DMS114 treated with DMSO at 0.1 percent for 48 hours (cell line): ENCODE measurements at regions not wholly inside any gene's neighbourhood (a gene's known extent, or its start where the extent isn't known, plus 50 kb on each side); places are given as distances from the start of the nearest gene placed in this dataset.
"Not testable (repeated sequence)": the region's sequence is repeated elsewhere in the genome, so short reads cannot be mapped to it uniquely, and the experiment has no call there.

ENCODE experiments used
- DNase-seq: peaks from one replicate; lab custom pipeline; 2025; ENCODE audit not compliant: unreplicated experiment; lab: John Stamatoyannopoulos, UW

DNA sequence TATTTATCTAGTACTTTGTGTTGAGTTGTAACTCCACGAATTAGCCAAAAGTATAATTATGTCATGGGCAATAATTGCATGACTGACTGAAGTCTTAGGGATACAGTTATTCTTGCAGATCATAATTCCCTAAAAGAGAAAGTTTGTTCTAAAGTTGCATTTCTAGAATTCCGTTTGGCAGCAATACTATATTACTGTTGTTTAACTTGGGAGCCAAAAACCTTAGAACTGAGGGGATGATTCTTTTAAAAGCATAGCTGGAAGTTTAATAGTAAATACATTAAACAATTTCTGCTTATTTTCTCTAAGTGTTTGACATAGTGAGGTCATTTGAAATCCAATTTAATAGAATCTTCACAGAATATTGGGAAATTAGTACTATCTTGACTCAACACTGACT lies 356.4 kb upstream of the ADAMTS5 start:
- no peak for DNase-seq

DNA sequence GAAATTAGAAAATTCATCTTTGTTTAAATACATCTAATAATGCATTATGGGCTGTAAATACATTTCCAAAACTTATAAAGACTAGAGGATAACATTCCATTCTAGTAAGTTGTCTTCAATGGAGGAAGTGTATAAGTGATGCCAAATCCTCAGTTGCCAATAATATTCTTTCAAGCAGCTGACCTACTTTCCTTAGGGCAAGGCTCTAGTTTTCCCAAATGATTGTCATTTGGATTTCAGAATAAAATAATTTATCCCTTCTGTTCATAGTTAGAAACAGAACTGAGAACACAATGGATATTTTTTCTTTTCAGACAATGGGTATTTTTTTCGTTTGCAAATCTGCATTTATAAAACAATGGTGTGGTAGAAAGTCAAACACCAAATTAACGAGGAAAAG lies 354.9 kb upstream of the ADAMTS5 start:
- no peak for DNase-seq

GRCh38 chr21:27320868-27321267 lies 354.0 kb upstream of the ADAMTS5 start:
- no peak for DNase-seq

GRCh38 chr21:27317601-27318000 lies 350.7 kb upstream of the ADAMTS5 start:
- not testable (repeated sequence) for DNase-seq

DNA sequence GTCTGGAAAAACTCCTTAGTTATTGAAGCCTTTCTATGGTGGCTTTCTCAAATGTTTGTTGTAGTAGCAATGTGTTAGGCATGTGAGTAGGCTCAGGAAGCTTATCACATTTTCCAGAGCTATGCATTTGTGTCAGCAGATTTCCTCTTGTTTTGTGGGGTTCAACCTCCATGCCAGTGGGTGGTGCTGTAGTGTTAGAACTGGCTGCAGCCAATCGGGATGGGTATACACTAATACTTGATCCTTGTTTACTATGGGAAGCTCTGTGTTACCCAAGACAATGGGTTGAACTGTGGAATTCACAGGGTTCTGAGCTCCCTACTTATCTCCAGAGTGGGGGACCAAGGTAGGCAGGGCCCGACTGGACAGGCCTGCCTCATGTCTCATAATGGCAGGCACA lies 348.5 kb upstream of the ADAMTS5 start:
- DNase-seq = no peak

GRCh38 chr21:27314131-27314530 lies 347.2 kb upstream of the ADAMTS5 start:
- no peak for DNase-seq

GRCh38 chr21:27306791-27307775 lies 340.2 kb upstream of the ADAMTS5 start:
- DNase-seq = no peak

DNA sequence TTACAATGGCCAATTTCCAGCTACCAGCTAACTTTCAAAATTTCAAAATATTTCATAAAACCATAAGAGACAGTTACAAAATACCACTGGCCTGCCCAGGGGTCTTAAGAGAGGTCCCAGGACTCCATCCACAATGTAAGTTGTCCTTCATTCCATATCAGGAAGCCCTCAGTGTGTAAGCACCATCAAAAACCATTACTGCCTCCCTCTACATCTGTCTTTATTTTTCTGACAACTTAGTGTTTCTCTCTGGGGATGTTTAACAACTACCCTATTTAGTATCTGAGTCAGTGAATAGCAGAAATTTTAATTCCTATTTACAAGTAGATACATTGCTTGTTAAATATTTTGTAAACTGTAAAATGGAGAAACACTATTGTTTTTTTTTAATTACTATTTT lies 339.3 kb upstream of the ADAMTS5 start:
- no peak for DNase-seq

GRCh38 chr21:27301220-27301619 lies 334.3 kb upstream of the ADAMTS5 start:
- DNase-seq = no peak

GRCh38 chr21:27300770-27301169 lies 333.9 kb upstream of the ADAMTS5 start:
- DNase-seq = no peak

GRCh38 chr21:27298465-27298864 lies 331.6 kb upstream of the ADAMTS5 start:
- no peak for DNase-seq

- no peak for DNase-seq
These were observed 326.4 kb upstream of the ADAMTS5 start for GRCh38 chr21:27293239-27293638.

DNA sequence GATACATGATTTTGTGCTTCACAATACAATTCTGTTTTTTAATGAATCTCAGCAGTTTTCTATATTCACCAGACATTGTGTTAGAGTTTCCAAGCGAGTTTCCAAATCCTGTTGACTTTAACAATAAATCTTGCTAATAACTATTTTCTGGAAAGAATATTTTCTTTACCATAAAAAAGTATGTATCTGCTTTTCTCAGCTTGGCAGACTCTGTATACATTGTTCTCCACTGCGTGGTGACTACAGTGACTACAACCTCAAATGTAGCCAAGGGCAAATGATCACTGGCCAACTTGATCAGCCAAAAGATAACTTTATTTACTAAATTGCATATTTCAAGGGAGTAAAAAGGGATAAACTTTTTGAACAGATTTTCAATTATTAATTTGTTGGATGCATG lies 325.9 kb upstream of the ADAMTS5 start:
- no peak for DNase-seq

GRCh38 chr21:27292229-27292628 lies 325.3 kb upstream of the ADAMTS5 start:
- no peak for DNase-seq

DNA sequence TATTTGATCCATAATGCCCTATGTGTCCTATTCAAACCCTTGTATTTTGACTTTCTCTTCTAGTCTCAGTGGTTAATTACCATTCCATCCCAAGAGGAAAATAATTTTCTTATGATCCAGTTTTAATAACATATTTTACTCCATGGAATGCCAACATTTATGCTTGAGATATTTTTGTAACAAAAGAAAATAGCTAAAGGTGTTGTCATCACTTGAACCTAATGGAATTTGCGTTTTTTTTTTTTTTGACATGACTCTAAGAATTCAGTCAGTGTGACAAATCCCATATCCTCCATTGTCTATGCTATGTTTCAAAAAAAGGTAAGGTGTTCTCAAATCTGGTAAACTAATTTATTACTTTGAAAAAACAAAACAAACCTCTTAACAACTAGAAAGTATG lies 324.1 kb upstream of the ADAMTS5 start:
- no peak for DNase-seq

DNA sequence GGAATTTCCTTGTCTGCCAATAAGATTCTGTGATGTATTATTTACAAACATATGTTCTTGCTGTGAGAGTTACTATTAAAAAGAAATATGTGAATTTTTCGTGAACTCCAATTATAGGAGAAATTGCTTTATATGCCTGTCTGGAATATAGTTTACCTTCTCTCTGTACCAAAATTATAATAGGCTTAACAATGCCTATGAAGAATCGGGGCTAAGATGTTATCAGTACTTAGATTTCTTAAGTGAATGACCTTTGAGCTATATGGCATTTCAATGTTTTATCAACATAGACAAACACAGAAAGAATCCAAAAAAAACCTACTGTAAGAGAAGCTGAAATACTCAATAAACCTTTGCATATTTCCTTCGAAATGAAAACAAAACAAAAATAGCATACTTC lies 323.1 kb upstream of the ADAMTS5 start:
- no peak for DNase-seq

- no peak for DNase-seq
These were observed 319.9 kb upstream of the ADAMTS5 start for GRCh38 chr21:27286760-27287159.

DNA sequence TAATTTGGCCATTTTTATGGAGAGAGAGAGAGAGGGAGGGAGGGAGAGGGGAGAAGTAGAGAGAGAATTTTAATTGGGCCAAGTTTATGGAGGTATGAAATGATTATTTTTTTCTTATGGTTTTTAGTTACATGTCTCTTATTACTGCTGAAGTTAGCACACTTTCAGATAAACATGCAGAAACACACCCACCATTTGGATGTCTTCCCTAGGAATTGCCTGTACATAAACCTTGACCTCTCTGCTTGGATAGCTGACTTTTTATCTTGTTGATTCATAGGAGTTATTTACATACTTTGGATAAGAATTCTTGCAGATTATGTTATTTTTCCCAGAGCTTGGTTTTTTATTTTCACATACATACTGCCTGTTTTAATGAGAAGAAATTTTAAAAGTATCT lies 310.2 kb upstream of the ADAMTS5 start:
- DNase-seq = no peak

GRCh38 chr21:27275294-27275927 lies 308.5 kb upstream of the ADAMTS5 start:
- no peak for DNase-seq

- no peak for DNase-seq
These were observed 302.8 kb upstream of the ADAMTS5 start for GRCh38 chr21:27269644-27270043.

DNA sequence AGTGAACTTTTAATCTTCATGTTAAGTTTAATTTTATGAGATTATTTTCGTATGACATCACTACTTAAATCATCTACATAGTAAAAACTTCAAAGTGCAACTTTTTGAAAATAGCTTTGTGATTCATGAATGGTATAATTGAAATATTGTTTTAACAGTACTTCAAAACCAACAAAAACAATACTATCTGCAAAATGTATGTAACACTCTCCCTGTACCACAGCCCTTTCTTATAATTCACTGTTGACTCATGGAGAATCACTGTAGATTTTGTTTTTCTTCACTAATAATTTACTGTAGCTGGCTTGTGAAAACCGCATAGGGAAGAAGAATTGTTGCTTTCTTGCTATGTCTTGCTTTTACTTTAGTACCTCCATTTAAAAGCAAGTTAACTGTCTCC lies 301.4 kb upstream of the ADAMTS5 start:
- DNase-seq = no peak

GRCh38 chr21:27265949-27266348 lies 299.1 kb upstream of the ADAMTS5 start:
- no peak for DNase-seq
